H1 (cell line): ENCODE measurements at regions not wholly inside any gene's neighbourhood (a gene's known extent, or its start where the extent isn't known, plus 50 kb on each side); places are given as distances from the start of the nearest gene placed in this dataset.

Experiments used
- CTCF ChIA-PET: fragments of 300-600 bp; sonication (Branson Sonifier 250); formaldehyde crosslinking; loops from one replicate; lab custom pipeline; 2021; ENCODE audit not compliant: partially characterized antibody; lab: Charles Lee
- POLR2A ChIA-PET: fragments of 300-600 bp; sonication (Branson Sonifier 250); formaldehyde crosslinking; loops from one replicate; lab custom pipeline; 2021; ENCODE audit warnings: inconsistent platforms; ENCODE audit not compliant: partially characterized antibody; lab: Charles Lee
- DNase-seq, 2 experiments: peaks; one replicate each; pipeline versions ENCODE4 v3.0.0 to v3.0.0-alpha.2; 2010 to 2022; ENCODE audit warnings: low spot score in 2 of 2, low read depth in 1 of 2, mixed read lengths in 1 of 2
- FAIRE-seq: peaks from 2 replicates; lab custom pipeline; 2011; peaks lifted over from hg19 to GRCh38; lab: Jason Lieb, UNC
- H2AFZ ChIP-seq: 2 replicates; pipeline ENCODE4 v1.8.1; 2012; ENCODE audit warnings: low read length, inconsistent platforms
- H2AK5ac ChIP-seq: 2 replicates; pipeline ENCODE4 v1.6.1; 2013; ENCODE audit warnings: low read depth, low read length
- H2BK120ac ChIP-seq: replicated peaks from 2 replicates; pipeline ENCODE3; 2013; ENCODE audit warnings: low read depth, low read length, inconsistent platforms
- H2BK12ac ChIP-seq: 2 replicates; pipeline ENCODE4 v1.6.1; 2013; ENCODE audit warnings: low read depth, low read length
- H2BK15ac ChIP-seq: 2 replicates; pipeline ENCODE4 v1.6.1; 2013; ENCODE audit warnings: low read length
- H2BK20ac ChIP-seq: 2 replicates; pipeline ENCODE4 v1.6.1; 2013; ENCODE audit warnings: low read length
- H2BK5ac ChIP-seq: 2 replicates; pipeline ENCODE4 v1.6.1; 2013; ENCODE audit warnings: low read depth, low read length
- H3K14ac ChIP-seq: 2 replicates; pipeline ENCODE4 v1.6.1; 2013; ENCODE audit warnings: inconsistent platforms; ENCODE audit not compliant: insufficient read length
- H3K18ac ChIP-seq: 2 replicates; pipeline ENCODE4 v1.6.1; 2013; ENCODE audit warnings: low read length; ENCODE audit errors: extremely low read depth
- H3K23ac ChIP-seq: 2 replicates; pipeline ENCODE4 v1.6.1; 2013; ENCODE audit warnings: inconsistent platforms; ENCODE audit not compliant: insufficient read length
- H3K23me2 ChIP-seq: 2 replicates; pipeline ENCODE4 v1.6.1; 2013; ENCODE audit warnings: low read depth, low read length
- H3K27ac ChIP-seq: 2 replicates; pipeline ENCODE4 v1.6.1; 2011; ENCODE audit warnings: low read depth, low read length, inconsistent platforms
- H3K27me3 ChIP-seq, 4 experiments: replicated peaks in 1 of 4; 1 replicate in 1 of 4; 2 replicates in 3 of 4; pipeline versions ENCODE4 v1.6.1 to v1.8.1; 2011 to 2013; ENCODE audit warnings: low read length in 3 of 4, mild to moderate bottlenecking in 3 of 4, inconsistent platforms in 2 of 4, mixed read lengths in 2 of 4, moderate library complexity in 1 of 4; ENCODE audit not compliant: control insufficient read depth in 3 of 4, insufficient read depth in 3 of 4; ENCODE audit errors: extremely low read depth in 1 of 4
- H3K36me3 ChIP-seq, 4 experiments: 2 replicates each; pipeline versions ENCODE4 v1.6.1 to v1.8.1; 2011 to 2013; ENCODE audit warnings: mild to moderate bottlenecking in 4 of 4, low read length in 3 of 4, moderate library complexity in 2 of 4, control low read depth in 1 of 4, inconsistent platforms in 1 of 4; ENCODE audit not compliant: insufficient read depth in 4 of 4, control insufficient read depth in 2 of 4
- H3K4ac ChIP-seq: replicated peaks from 2 replicates; pipeline ENCODE3; 2013; ENCODE audit warnings: low read length, low read depth, mixed read lengths, inconsistent platforms; ENCODE audit not compliant: insufficient read length
- H3K4me1 ChIP-seq, 4 experiments: replicated peaks in 1 of 4; 1 replicate in 1 of 4; 2 replicates in 3 of 4; pipeline versions ENCODE4 v1.6.1 to v1.8.1; 2011 to 2013; ENCODE audit warnings: low read length in 3 of 4, inconsistent platforms in 2 of 4, mixed read lengths in 1 of 4; ENCODE audit not compliant: insufficient read depth in 4 of 4, control insufficient read depth in 3 of 4
- H3K4me2 ChIP-seq, 2 experiments: 2 replicates each; pipeline versions ENCODE4 v1.6.1 to v1.8.1; 2011 to 2013; ENCODE audit warnings: low read depth in 2 of 2, low read length in 2 of 2, control low read depth in 1 of 2, inconsistent platforms in 1 of 2, mild to moderate bottlenecking in 1 of 2; ENCODE audit not compliant: insufficient read depth in 1 of 2
- H3K4me3 ChIP-seq, 4 experiments: fragments of 200-600, 300-600 bp in 1 of 4; sonication (generic), shearing (Covaris generic), sonication (Bioruptor Twin) in 1 of 4; 2 replicates each; pipeline versions ENCODE4 v1.5.1 to v1.8.1; 2011 to 2016; ENCODE audit warnings: low read length in 4 of 4, low read depth in 3 of 4, control low read depth in 2 of 4, inconsistent platforms in 2 of 4, mild to moderate bottlenecking in 2 of 4, mixed read lengths in 1 of 4, moderate library complexity in 1 of 4; ENCODE audit not compliant: insufficient read depth in 2 of 4; ENCODE audit errors: extremely low read depth in 1 of 4
- H3K56ac ChIP-seq: replicated peaks from 2 replicates; pipeline ENCODE3; 2013; ENCODE audit warnings: low read depth, mild to moderate bottlenecking, mixed read lengths, low read length, inconsistent platforms; ENCODE audit not compliant: insufficient read length
- H3K79me1 ChIP-seq: 2 replicates; pipeline ENCODE4 v1.6.1; 2013; ENCODE audit warnings: low read depth, low read length, control low read depth
- H3K79me2 ChIP-seq, 2 experiments: 2 replicates each; pipeline versions ENCODE4 v1.6.1 to v1.8.1; 2012 to 2013; ENCODE audit warnings: low read length in 2 of 2, mild to moderate bottlenecking in 2 of 2, inconsistent platforms in 1 of 2; ENCODE audit not compliant: insufficient read depth in 2 of 2, control insufficient read depth in 1 of 2
- H3K9ac ChIP-seq, 4 experiments: replicated peaks in 1 of 4; 1 replicate in 1 of 4; 2 replicates in 3 of 4; pipeline versions ENCODE4 v1.6.1 to v1.8.1; 2011 to 2013; ENCODE audit warnings: low read depth in 3 of 4, low read length in 3 of 4, control low read depth in 2 of 4, mild to moderate bottlenecking in 2 of 4, moderate library complexity in 2 of 4, inconsistent platforms in 1 of 4; ENCODE audit errors: extremely low read depth in 1 of 4
- H3K9me3 ChIP-seq, 2 experiments: 2 replicates each; pipeline versions ENCODE4 v1.6.1 to v1.8.1; 2012 to 2013; ENCODE audit warnings: mild to moderate bottlenecking in 2 of 2, moderate library complexity in 2 of 2, control low read depth in 1 of 2, inconsistent platforms in 1 of 2, low read depth in 1 of 2, low read length in 1 of 2, mixed read lengths in 1 of 2; ENCODE audit not compliant: insufficient read depth in 2 of 2
- H4K20me1 ChIP-seq, 2 experiments: replicated peaks in 1 of 2; 2 replicates each; pipeline versions ENCODE3 to v1.8.1; 2011 to 2013; ENCODE audit warnings: inconsistent platforms in 2 of 2, low read length in 2 of 2, mild to moderate bottlenecking in 1 of 2; ENCODE audit not compliant: insufficient read depth in 2 of 2, control insufficient read depth in 1 of 2
- H4K5ac ChIP-seq: 2 replicates; pipeline ENCODE4 v1.6.1; 2013; ENCODE audit warnings: low read length, low read depth, mixed read lengths, inconsistent platforms; ENCODE audit not compliant: insufficient read length
- H4K8ac ChIP-seq: 2 replicates; pipeline ENCODE4 v1.8.0; 2013; ENCODE audit warnings: mild to moderate bottlenecking, moderate library complexity, low read length, inconsistent platforms; ENCODE audit not compliant: insufficient read depth; ENCODE audit errors: extremely low read depth
- H4K91ac ChIP-seq: replicated peaks from 2 replicates; pipeline ENCODE3; 2013; ENCODE audit warnings: low read length, mixed read lengths, inconsistent platforms; ENCODE audit not compliant: insufficient read length
- CBX8 ChIP-seq: fragments of 300-800, 300-1000 bp; sonication (generic); IDR thresholded peaks from 2 replicates; pipeline ENCODE4 v1.7.1; 2016; ENCODE audit warnings: low read depth, low read length, borderline replicate concordance
- EP300 ChIP-seq, 2 experiments: IDR thresholded peaks; 1 replicate in 1 of 2; 2 replicates in 1 of 2; pipeline ENCODE4 v1.6.1; 2011 to 2012; ENCODE audit warnings: low read depth in 2 of 2, low read length in 2 of 2, mild to moderate bottlenecking in 2 of 2, borderline replicate concordance in 1 of 2, inconsistent platforms in 1 of 2, moderate library complexity in 1 of 2
- POLR2A ChIP-seq, 2 experiments: IDR thresholded peaks; 1 replicate in 1 of 2; 2 replicates in 1 of 2; pipeline ENCODE4 v1.6.1; 2011; ENCODE audit warnings: low read depth in 2 of 2, low read length in 2 of 2, mild to moderate bottlenecking in 2 of 2; ENCODE audit errors: control extremely low read depth in 1 of 2
- POU5F1 ChIP-seq: IDR thresholded peaks from 2 replicates; pipeline ENCODE4 v1.6.1; 2011; ENCODE audit warnings: low read depth, mild to moderate bottlenecking, low read length, moderate library complexity
- SIX5 ChIP-seq: IDR thresholded peaks from 2 replicates; pipeline ENCODE4 v1.6.1; 2011; ENCODE audit warnings: mild to moderate bottlenecking, low read depth, low read length
- WGBS, 2 experiments: shearing (Covaris generic) in 1 of 2; methylation state at CpG; one replicate each; pipeline versions ENCODE4 v1.1.6 to v1.1.7; 2013 to 2015; ENCODE audit warnings: low lambda C conversion rate in 2 of 2, mixed read lengths in 2 of 2, inconsistent platforms in 1 of 2, low coverage in 1 of 2, missing lambda C conversion rate in 1 of 2; ENCODE audit not compliant: insufficient replicate concordance in 2 of 2, insufficient coverage in 1 of 2, insufficient read length in 1 of 2; ENCODE audit errors: extremely low coverage in 1 of 2, missing lambda C conversion rate in 1 of 2; 5-methylcytosine and 5-hydroxymethylcytosine counted together
- TF ChIP-seq, protein P1 (sequence below): IDR thresholded peaks from 2 replicates; pipeline ENCODE4 v1.6.1; 2012; ENCODE audit warnings: inconsistent platforms

DNA sequence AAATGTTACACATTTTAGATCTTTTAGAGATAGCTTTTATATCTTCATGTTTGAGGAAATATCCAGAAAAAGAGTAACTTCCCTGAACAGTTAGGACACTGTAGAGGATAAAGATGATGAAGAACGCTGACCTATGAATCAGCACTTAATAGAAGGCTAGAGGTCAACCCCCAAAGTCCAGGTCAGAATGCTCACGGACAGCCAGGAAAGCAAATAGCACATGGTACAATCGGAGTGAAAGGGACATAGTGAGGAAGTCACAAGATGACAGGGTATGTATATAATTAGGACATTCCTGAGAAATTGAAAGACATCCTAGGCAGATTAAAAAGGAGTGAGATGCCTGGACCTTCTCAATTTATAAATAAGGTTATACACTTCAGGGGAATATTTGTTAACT is 55.1 kb upstream of the CNTNAP4 start:
- WGBS, 2 experiments, result 81% methylated on average over 3 of the region's 3 CpGs; no CpG with 5 or more reads in 1 of the 2 experiments

More for the DNA sequence above, 55.1 kb upstream of the CNTNAP4 start:
- ChIA-PET CTCF (interaction anchor here (0.6 to 1.3 kb wide), 2 partner anchors 301 to 1352 kb away, joined by 3 to 4 read pairs; no protein-coding TSS in a partner anchor), POLR2A (no interaction called here)
- Histone ChIP-seq H3K9ac (no peak overlapping the region), H3K23ac (no peak overlapping the region), H2BK15ac (no peak overlapping the region), H2AFZ (no peak overlapping the region), H4K5ac (no peak overlapping the region), H3K36me3 (no peaks in the 10 kb centered on the region), H4K8ac (no peak overlapping the region), H3K14ac (no peak overlapping the region), H3K23me2 (no peaks in the 10 kb centered on the region), H4K91ac (no peak overlapping the region), H3K18ac (no peak overlapping the region), H3K4me2 (no peak overlapping the region), H3K4me1 (no peaks in the 10 kb centered on the region), H3K9me3 (no peaks in the 10 kb centered on the region), H2BK12ac (no peak overlapping the region), H3K56ac (no peak overlapping the region), H3K79me1 (no peaks in the 10 kb centered on the region), H2AK5ac (no peak overlapping the region), H2BK5ac (no peak overlapping the region), H2BK20ac (no peak overlapping the region), H3K27ac (no peak overlapping the region), H3K4ac (no peak overlapping the region), H3K79me2 (no peaks in the 10 kb centered on the region), H3K4me3 (no peak overlapping the region), H2BK120ac (no peak overlapping the region), H4K20me1 (no peaks in the 10 kb centered on the region), H3K27me3 (peaks cover 3 to 35% (median 23%) of the 10 kb centered on the region in 4 experiments; a peak in 6 of 7 replicates)
- FAIRE-seq, result no peak
- DNase-seq, result no peak
- no peak for TF ChIP-seq POU5F1
- TF ChIP-seq SIX5, result no peak
- no peak for TF ChIP-seq CBX8
- no peak for TF ChIP-seq POLR2A (IDR thresholded peaks at IDR 0.05; ENCODE audit: control extremely low read depth in 1 of 2, low read depth in 2 of 2, low read length in 2 of 2)
- TF ChIP-seq, protein P1, sequence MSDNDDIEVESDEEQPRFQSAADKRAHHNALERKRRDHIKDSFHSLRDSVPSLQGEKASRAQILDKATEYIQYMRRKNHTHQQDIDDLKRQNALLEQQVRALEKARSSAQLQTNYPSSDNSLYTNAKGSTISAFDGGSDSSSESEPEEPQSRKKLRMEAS, result no peak
- no peak for TF ChIP-seq EP300 (IDR thresholded peaks at IDR 0.05; ENCODE audit: borderline replicate concordance in 1 of 2, low read depth in 2 of 2, low read length in 2 of 2)
